ELR (cell line): ENCODE measurements at regions not wholly inside any gene's neighbourhood (a gene's known extent, or its start where the extent isn't known, plus 50 kb on each side); places are given as distances from the start of the nearest gene placed in this dataset.
"Not testable (repeated sequence)": the region's sequence is repeated elsewhere in the genome, so short reads cannot be mapped to it uniquely, and the experiment has no call there.

ENCODE experiments used
- DNase-seq: peaks from one replicate; pipeline ENCODE4 v3.0.0-alpha.2; 2015; ENCODE audit warnings: low read depth

DNA sequence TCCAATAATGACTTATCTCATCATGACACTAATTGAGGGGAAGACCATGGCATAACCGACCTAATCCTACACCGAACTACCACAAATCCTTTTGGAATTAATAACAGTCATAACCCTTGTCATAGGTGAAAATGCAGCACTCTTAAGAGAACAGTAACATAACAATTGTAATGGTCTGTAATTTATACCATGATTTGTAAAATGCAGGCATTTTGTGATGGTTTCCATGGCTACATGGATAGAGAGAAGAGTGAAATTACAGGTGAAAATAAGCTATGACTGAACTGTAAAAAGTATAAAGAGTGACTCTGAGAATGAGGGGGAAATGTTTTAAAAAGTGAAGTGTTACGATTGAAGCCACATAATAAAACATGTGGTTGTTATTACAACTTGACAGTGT, 494.1 kb upstream of the SLC39A10 start:
- DNase-seq = no peak

DNA sequence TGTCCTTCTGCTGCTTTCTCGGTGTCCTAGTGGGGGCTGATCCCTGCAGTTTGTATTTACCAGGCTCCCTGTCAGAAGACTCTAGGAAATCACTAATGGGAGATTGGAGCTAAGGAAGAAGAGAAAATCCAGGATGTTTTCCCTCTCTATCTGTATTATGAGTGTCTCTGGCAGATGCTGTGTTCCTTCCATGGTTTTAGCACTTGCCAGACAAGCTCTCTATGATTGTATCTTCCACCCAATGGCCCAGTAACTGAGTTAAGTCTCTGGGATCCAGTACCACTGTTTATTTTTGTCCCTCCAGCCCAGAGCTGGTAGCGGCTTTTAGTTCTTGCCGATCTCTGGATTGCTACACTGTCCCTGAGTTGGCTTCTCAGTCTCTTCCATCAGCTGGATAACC, 494.8 kb upstream of the SLC39A10 start:
- DNase-seq = no peak

DNA sequence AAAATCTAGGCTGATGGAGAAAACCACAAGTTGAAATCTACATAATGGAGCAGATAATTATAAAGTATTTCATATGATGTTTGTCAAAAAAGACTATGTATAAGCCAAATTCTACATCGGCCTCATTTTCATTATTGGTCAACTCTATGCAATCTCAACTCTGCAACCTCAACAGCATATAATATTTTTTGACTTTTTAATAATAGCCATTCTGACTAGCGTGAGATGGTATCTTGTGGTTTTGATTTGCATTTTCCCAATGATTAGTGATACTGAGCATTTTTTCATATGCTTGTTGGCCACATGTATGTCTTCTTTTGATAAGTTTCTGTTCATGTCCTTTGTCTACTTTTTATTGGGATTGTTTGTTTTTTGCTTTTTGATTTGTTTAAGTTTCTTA, 496.1 kb upstream of the SLC39A10 start:
- DNase-seq = peak; percentile 10

DNA sequence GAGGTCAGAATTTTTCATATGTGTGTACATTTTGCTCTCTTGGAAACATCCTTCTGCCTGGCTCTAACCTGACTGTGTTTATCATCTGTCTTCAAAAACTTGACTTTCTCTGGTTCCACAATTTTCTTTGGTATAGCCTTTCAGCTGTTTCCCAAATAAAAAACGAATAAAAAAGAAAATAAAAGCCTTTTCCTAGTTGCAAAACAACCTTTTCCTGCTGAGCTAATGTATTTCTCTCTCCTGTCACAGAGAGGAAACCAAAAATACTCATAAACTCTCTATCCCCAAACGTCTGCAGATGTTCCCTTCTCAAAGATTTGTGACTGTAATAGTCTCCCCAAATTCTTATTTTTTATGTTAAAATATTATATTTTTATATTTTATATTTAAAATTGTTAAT, 505.3 kb upstream of the SLC39A10 start:
- DNase-seq = no peak

DNA sequence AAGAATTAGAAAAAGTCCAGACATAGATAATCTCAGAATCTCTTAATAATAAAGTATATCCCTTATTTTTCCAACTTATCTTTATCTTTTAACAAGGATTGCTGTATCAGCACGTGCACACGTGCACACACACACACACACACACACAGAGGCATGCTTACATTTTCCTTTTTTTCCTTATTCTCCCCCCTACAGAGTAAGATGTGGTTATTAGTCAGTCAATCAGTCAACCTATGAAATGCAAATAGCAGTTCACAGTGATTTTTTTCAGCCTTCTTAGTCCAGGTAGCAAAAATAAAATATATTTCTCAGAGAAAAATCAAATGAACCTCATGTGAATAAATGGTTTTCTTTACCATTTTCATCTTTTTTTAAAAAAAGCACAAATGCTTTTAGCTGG, 506.2 kb upstream of the SLC39A10 start:
- DNase-seq = no peak

DNA sequence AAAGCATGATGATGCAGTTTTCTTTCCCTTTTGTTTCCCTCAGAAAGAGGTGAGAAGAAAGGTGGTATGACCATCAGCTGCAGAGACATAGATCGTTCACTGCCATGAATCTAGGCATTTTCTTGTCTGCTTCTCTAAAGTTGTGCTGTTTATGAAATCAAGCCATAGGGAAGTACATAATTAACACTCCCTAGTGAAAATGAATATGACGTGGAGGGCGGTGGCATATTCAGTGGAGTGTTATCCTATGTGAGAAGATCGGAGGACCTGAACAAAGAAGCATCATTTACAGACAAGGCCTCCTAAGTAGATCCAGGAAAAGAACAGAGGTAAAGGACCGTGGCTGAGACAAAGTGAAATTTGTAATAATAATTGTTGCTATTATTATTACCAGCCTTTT, 509.0 kb upstream of the SLC39A10 start:
- no peak for DNase-seq

DNA sequence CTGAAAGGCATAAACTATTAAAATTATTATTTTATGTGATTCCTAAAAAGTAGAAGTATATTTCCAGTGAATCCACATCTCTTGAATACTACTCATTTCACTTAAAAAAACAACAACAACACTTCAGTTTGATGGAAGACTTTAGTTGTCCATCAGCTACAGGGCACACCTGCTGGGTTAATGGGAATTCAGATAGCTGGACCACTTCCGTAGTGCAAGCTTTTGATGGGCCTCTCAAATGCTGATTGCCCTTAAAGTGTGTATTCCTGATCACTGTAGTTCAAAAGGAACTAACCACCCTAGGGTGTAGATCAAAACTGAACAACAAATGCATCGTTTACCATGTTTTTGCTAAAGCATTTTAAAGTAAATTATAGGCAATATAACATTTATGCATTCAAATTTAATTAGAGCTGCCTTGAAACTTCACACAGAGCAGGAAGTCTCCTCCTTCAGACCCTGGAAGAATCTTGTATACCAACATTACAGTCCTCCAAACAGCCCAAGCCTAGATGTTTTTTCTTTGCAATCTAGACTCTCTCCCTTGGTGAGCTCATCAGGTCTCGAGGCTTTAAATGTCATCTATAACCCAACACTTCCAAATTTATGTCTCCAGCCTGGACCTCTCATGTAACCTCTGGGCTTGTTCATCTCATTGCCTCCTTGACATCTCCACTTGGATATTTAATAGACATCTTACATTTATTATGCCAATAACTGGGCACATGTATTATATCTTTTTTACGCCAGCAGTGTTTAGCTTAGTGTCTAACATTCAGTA, 510.1 kb upstream of the SLC39A10 start:
- DNase-seq = no peak

DNA sequence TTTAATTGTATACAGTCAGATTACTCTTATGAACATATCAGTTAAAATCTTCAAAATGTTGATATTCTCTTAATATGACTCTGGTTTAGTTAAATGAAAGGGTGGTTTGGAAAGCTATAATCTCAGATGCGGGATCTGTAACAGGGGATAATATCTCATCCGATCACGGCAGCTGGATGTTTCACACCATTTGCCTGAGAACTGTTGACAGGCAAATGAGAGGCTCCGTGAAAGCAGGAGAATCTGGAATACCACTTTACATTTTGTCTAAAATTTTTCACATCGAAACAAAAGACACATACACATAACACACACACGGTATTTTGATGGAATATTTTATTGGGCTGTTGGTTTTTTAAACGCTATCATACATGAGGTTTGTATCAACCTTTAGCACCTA, 518.6 kb upstream of the SLC39A10 start:
- DNase-seq = no peak

DNA sequence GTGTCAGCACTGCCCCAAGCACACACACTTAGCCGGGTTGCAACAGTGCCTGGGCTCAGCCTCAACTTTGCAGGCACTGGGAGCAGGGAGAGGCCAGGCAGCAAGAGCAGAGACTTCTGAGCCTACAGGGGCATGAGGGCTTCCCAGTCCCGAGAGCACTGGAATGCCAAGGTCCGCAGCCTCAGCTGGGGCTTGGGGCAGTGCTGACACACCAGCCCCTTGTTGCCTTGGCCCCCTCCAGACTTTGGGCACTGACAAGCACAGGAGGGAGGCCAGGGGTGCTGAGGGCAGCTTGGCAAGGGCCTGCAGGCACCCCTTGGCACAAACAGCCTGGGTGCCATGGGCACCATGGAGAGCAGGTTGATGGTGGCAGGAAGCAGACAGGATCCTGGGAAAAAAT, 531.1 kb upstream of the SLC39A10 start:
- not testable (repeated sequence) for DNase-seq

DNA sequence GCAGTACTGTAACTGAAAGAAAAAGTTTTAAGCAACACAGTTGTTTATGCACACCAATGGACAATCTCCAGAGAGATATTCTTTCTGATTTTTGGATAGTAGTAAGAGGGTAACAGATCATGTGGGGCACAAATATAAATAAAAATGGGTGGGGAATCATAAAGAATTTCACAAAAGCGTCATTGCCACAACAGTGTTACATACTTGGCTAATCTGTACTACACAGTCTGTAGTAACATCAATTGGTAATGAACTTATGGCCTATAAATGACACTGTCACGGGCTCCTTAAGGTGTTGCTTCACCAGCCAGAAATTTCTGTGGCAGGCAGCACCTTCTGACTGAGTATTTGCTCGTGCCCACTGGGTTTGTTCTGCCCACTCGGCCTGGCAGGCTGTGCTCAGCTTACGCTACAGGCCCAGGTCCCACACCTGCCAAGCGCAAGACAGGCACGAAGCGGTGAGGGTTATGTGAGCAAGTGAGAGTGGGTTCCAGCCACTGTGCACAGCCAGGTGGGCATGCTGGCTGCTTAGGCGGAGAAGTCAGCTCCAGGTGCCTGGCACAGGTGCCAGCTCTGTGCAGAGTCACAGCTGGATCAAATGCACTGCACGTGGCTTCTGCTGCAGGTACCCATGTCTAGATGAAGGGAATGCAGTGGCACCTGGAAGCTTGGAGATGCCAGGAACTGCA, 532.5 kb upstream of the SLC39A10 start:
- DNase-seq = no peak

DNA sequence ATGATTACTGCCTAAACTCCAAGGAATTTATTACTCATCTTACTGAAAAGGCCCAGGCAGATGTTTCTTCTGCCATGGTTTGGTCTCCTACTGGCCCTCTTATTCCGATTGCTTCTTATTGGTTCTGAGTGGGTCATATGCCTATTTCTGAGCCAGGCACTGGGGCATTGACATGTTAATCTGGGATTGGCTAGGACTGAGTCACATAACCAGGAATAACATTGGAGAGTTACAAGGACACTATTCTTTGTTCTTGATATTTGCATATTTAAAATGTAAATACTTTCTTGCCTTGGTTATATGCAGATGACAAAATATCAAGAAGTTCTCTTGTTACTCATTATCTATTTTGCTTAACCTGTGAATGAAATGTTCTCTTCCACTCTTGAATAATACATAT, 534.4 kb upstream of the SLC39A10 start:
- no peak for DNase-seq

DNA sequence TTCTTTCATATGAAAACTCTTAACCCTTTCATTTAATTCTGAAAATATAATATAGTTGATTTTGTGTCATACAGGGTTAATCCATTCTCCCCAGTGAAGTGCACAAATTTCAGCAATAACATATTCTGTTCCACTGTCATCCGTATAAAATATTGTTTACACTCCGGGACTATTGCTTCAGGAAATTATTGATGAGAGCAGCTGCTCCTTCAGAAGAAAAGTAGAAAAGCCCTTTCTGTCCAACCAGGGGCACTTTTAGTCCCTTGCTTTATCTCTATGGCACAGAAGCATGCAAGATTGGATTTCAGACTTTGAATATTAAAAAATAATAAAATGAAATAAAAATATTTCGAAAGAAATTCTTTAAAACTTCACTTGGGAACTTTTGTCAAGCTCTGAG, 535.7 kb upstream of the SLC39A10 start:
- no peak for DNase-seq

DNA sequence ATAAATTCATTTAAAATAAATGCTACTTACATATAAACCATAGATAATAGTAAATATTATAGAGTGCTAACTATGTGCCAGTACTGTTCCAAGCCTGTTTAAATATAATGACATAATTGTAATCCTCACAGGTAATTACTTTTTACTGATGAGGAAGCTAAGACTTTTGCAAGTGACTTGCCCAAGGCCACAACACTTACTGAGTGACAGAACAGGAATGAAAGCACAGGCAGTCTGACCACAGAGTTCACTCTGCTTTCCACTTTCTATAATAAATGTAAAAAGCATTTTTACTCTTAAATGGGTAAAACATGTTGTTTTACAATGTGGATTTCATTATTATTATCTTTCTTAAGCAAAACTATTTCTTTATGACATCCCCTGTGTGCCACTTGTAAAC, 537.8 kb upstream of the SLC39A10 start:
- no peak for DNase-seq

DNA sequence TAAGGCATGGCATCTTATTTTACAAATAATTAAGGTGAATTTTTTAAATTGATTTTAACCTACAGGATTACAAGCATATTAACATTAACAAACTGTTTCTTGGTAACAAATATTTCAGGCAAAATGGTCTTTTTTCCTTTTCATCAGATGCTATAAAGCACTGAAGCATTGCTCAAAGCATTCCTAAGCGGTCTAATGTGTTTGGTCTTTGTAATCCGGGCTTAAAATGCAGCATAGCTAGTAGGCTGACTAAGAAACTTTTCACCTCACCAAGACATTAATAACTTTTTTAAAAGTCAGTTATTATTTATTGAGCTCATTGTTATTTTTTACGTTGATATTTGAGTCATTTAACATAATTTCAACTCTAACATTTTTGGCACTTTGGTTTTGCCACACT, 538.8 kb upstream of the SLC39A10 start:
- DNase-seq = no peak

DNA sequence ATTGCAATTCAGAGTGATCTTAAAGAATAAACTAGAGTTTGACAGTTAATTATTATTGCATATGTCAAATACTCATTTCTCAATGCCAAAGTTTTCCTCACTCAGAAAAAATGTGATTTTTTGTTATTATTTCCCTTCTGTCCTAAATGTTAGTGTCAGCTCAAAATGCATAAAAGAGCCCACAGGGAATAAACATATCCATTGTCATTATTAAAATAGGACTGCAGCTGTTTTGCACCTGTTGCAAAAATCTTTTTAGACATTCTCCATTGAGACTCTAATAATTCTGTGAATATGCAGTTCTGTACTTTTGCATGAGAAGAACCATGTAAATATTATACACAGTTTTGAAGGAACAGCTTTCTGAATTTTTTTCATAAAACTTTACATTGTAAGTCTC, 540.0 kb upstream of the SLC39A10 start:
- no peak for DNase-seq

DNA sequence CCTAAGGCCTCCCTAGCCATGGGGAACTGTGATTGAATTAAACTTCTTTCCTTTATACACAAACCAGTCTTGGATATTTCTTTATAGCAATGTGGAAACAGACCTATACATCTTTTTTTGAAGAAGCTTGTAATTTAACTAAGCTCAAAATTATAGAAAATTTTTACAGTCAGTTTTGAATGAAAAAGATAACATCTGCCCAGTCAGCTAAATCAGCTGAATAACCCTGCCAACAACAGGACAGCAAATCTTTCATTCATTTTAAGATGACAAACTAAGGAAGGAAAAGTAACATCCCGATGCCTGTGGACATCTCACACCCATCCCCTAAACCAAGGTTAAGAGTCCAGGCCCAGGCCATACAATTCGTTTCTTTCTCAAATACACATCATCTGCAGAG, 541.3 kb upstream of the SLC39A10 start:
- no peak for DNase-seq

DNA sequence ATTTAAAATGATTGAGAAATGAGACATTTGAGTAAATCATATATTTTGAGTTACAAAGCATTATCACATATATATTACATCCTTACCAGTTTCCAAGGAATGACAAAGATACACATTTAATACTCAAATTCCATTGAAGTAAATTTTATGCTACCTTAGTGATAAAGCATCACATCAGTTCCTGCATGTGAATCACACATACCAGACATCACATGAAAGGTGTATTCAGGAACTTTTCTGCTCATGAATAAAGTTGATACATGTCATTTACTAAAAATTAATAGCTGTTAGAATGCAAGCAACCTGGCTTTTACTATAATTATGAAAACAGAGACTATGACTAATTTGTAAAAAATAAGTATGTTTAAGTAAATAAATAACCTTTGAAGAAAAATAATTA, 548.8 kb upstream of the SLC39A10 start:
- no peak for DNase-seq

DNA sequence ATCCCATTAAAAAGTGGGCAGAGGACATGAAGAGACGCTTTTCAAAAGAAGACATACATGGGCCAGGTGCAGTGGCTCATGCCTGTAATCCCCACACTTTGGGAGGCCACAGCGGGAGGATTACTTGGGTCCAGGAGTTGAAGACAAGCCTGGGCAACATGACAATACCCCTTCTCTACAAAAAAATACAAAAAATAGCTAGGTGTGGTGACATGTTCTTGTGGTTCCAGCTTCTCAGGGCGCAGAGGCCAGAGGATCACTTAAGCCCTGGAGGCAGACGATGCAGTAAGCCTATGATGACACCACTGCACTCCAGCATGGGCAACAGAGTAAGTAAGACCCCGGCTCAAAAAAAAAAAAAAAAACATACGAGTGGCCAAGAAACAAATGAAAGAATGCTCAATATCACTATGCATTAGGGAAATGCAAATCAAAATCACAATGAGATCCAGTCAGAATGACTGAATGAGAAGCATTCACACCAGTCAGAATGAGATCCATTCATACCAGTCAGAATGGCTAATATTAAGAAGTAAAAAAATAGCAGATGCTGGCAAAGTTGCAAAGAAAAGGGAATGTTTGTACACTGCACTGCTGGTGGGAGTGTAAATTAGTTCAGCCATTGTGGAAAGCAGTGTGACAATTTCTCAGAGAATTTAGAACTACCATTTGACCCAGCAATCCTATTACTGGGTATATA, 550.2 kb upstream of the SLC39A10 start:
- no peak for DNase-seq

DNA sequence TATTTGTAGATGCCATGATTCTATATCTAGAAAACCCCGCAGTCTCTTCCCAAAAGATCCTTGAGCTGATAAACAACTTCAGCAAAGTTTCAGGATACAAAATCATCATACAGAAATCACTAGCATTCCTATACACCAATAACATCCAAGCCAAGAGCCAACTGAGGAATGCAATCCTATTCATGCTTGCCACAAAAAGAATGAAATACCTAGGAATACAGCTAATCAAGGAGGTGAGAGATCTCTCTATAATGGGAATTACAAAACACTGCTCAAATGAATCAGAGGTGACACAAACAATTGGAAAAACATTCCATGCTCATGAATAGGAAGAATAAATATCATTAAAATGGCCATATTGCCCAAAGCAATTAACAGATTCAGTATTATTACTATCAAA, 551.4 kb upstream of the SLC39A10 start:
- no peak for DNase-seq

DNA sequence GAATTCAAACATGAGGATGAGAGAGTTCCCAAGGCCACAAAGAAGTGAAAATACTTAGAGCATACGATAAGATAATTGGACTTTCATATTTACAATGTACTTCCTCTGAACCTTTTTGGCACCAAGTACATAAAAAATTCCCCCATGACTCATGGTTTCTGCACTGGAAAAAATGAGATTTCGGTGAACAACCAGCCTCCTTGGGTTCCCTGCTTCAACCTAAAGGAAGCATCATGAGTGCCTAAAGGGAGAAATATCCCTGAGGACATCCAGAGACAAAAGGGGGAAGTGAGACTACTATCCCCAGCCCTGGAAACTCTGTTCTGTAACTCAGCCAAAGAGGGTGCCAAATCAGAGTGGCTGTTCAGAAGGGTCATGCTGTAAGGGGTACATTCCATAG, 562.7 kb upstream of the SLC39A10 start:
- DNase-seq = peak; percentile 48

DNA sequence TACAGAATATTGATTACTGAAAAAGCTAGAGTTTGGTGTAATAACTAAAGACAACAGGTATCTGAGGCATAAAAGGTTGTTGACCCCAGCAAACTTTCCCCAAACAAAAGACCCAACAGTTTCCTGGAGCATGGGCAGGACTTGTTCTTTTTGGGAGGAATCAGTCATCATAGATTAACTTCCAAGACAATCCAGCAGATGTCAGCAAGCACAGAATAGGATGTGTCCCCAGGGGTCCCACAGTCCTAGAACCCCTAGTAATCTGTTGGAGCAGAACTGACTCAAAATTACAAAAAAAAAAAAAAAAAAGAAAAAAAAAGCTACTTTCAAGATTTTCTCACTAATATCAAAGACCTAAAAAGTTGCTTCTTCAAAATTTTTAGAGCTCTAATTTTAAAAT, 564.7 kb upstream of the SLC39A10 start:
- DNase-seq = peak; percentile 9

DNA sequence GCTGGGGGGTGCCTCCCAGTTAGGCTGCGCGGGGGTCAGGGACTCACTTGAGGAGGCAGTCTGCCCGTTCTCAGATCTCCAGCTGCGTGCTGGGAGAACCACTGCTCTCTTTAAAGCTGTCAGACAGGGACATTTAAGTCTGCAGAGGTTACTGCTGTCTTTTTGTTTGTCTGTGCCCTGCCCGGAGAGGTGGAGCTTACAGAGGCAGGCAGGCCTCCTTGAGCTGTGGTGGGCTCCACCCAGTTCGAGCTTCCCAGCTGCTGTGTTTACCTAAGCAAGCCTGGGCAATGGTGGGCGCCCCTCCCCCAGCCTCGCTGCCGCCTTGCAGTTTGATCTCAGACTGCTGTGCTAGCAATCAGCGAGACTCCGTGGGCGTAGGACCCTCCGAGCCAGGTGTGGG, 584.2 kb upstream of the SLC39A10 start:
- not testable (repeated sequence) for DNase-seq

DNA sequence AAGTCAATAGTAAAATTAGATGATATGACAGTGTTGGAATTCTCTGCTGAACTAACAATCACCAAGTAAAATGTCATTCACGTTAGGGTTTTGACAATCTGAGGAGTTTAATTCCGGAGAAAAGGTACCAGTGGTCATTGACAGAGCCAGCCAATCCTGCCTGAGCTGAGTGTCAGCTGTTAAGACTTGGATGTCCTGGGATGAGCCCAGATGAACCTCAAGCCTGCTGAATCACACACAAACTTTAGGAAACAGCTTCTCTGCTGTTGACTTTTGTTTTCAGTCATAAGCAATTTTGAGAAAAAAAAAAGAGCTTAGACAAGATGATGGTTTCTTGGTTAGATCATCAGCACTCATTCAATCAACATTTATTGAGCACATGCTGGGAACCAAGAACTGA, 600.0 kb upstream of the SLC39A10 start:
- DNase-seq = no peak
